GM19023 (cell line): ENCODE measurements at regions not wholly inside any gene's neighbourhood (a gene's known extent, or its start where the extent isn't known, plus 50 kb on each side); places are given as distances from the start of the nearest gene placed in this dataset.

Experiments used
- ATAC-seq: cut with Tn5 transposase; IDR thresholded peaks from one replicate; pipeline ENCODE4 v1.9.1; 2021; ENCODE audit warnings: mild to moderate bottlenecking, moderate library complexity; ENCODE audit not compliant: unreplicated experiment

GRCh38 chr13:83618966-83619365 is 263.3 kb downstream of the SLITRK1 start:
- no peak for ATAC-seq

GRCh38 chr13:83613524-83613923 is 268.8 kb downstream of the SLITRK1 start:
- ATAC-seq = no peak

DNA sequence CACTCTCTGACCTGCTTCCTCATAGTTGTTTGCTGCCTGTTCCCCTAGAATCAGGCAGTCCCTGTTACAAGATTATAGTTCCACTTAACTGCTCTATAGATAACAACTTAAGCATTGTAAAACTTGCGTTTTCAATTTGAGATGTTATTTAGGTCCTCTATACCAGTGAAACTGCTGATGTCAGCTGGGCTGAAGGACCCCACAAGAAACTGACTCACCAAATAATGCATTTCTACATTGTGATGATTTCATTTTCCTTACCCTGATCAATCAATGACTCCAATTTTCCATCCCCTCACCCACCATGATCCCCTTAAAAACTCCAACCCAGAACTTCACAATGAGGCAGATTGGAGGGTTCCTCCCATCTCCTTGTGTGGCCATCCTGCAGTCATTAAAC is 280.7 kb downstream of the SLITRK1 start:
- ATAC-seq = no peak

GRCh38 chr13:83592095-83592494 is 290.2 kb downstream of the SLITRK1 start:
- no peak for ATAC-seq

DNA sequence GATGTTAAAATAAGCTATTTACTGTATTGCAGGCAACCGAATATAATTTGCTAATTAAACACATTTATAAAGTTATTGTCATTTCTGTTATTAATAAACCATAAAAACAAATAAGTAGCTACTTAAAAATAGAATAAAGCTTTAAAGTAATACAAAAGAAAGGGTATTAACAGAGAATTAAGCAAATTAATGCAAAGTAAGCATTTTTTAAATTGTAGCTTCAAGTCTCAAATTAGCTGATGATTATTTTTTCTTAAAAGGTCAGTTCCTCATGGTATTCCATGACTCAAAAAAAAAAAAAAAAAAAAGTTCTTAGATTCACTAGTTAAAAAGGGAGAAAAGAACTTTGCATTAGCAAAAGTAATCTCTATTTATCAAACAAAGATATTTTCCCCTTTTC is 292.5 kb downstream of the SLITRK1 start:
- ATAC-seq = no peak

DNA sequence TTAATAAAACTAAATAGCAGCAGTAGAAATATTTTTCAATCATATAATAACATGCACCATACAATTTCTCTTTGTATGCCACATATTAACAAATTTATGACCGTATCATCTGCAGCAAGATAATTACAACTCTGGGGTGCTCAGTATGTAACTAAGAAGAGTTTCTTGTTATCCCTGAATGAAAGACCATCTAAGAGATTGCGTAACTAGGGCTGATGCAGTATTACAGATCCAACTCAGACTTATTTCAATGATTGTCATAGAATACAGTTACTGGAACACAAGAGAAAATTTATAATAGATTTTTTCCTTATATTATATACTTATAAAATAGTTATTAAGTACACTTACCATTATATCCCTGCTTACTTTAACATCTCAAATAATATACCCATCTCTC is 305.1 kb downstream of the SLITRK1 start:
- ATAC-seq = no peak

GRCh38 chr13:83568019-83568418 is 314.3 kb downstream of the SLITRK1 start:
- no peak for ATAC-seq

DNA sequence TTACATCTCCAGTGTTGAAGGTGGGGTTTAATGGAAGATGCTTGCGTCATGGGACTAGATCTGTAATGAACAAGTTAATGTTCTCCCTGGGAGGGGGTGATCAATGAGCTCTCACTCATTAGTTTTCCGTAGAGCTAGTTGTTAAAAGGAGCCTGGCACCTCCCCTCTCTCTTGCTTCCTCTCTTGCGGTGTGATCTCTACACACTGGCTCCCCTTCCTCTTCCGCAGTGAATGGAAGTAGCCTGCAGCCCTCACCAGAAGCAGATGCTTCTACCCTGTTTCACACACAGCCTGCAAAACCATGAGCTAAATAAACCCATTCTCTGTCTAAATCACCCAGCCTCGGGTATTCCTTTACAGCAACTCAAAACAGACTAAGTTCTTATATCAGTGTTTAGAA is 318.8 kb downstream of the SLITRK1 start:
- ATAC-seq = no peak

GRCh38 chr13:83557845-83558244 is 324.4 kb downstream of the SLITRK1 start:
- ATAC-seq = no peak

- no peak for ATAC-seq
Measured at GRCh38 chr13:83549671-83550070, 332.6 kb downstream of the SLITRK1 start.

- no peak for ATAC-seq
Measured at GRCh38 chr13:83547043-83547442, 335.2 kb downstream of the SLITRK1 start.

- ATAC-seq = no peak
Measured at GRCh38 chr13:83546476-83546875, 335.8 kb downstream of the SLITRK1 start.

- no peak for ATAC-seq
Measured at GRCh38 chr13:83538636-83539035, 343.6 kb downstream of the SLITRK1 start.

DNA sequence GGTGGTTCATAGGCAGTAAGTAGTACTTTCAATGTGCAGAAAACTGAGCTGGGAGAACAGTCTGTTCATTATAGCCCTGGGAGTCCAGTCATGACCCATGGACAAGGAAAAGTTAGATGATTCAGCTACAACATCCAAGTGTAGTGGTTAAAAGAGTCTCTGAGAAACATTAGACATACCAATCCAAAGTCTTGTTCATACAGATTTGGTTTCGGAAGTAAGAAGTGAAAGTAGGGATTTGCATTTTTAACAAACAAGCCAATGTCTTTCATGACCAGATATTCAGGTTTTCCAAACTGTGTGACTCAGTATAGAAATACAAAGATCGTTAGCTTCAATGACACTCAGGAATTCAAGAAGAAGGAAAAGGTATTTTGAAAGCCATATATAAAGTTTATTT is 345.3 kb downstream of the SLITRK1 start:
- ATAC-seq = no peak

DNA sequence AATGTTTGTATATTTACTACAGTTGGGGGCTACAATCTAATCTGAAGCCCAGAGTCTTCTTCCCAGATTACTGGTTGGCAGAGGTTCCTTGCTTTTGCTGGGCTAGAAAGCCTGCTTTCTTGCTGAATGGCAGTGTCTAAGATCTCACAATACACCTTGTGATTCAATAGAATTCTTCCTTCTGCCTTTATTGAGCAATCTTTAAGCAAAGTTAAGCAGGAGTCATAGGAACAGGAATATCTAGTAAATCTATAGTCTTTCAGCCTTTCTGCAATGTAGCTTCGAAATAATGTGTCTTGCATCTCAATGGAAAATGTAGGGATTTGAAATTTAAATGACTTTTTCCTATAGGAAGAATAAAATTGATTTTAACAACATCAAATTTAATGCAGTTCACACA is 346.1 kb downstream of the SLITRK1 start:
- no peak for ATAC-seq

DNA sequence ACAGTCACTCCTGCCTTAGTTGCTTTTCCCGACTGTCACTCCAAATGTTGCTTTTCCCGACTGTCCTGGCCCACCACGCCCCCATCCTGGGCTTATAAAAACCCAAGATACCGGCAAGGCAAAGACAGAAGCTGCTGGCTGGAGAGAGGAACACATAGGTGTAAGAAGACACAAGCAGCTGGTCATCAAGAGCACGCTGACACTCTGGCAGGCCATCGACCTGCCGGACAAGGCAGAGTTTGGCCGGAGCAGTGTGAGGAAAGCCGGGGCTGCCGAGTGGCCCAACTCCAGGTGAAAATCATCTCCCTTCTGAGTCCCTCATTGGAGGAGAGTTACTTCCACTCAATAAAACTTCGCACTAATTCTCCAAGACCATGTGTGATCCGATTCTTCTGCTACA is 349.5 kb downstream of the SLITRK1 start:
- ATAC-seq = no peak

DNA sequence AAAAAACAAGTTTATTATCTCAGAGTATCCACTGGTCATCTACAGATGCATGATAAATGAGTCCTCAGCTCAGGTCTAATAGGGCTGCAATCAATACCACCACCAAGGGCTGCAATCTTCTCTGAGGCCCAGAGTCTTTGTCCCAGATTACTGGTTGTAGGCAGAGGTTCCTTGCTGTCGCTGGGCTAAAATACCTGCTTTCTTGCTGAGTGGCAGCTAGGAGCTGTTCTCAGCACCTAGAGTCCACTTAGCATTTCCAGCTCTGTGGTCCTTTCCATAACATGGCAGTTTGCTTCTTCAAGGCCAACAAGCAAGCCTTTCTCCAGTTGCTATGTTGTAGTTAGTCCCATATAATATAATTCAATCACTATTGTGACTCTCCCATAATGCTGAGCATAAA is 351.3 kb downstream of the SLITRK1 start:
- ATAC-seq = no peak

- ATAC-seq = no peak
Measured at GRCh38 chr13:83516781-83517180, 365.5 kb downstream of the SLITRK1 start.

DNA sequence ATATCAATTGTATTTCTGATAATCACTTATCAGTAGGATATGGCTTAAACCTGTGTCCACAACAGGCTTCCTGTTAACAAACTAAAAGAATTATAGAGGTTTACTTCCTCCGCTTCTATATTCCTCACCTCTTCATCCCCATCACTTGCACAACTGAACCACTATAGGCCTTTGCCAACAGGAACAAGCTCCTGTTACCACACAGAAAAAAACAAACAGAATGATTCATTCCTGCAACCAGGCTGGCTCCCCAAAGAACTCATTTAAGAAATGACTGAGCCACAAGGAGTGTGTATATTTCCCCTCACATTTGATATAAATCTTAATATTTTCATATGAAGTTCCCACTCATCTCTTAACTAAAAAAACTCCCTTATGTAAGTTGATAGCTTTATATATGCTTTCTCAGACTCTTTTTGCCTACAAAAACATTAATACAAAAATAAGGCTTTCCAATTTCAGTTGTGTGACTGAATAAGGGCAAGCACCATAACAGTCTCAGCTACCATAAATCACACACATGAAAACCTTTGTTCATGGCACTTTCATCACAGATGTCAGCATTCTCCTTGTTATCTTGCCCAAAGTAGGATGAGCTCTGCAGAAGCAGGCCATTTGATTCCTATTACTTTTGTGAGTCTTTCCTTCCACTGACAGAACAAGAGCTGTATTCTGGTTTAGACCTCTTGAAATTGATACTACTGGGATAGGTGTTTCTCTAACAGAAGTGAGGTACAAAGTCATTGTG is 366.8 kb downstream of the SLITRK1 start:
- ATAC-seq = no peak

DNA sequence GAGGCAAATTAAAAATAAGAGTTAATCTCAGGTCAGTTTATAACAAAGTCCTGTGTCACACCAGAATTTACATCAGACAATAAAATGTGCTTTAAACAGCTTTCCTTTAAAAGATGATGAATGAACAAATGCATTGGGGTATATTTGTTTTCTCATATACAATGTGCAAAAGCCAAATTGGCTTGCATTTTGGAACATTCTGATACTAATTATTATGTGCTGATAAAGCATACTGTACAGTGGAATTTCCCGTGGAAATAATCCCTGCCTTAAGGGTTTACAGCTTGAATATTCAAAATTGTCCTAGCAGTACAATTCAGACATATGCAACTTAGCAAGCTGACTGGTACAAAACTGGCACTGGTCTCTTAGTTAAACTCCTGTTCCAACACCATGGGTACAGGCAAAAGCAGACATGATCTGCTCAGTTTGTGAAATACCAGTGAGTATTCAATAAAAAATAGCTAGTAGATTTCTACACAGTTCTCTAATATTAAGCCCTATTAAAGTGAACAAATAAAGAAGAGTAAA is 373.4 kb downstream of the SLITRK1 start:
- no peak for ATAC-seq

DNA sequence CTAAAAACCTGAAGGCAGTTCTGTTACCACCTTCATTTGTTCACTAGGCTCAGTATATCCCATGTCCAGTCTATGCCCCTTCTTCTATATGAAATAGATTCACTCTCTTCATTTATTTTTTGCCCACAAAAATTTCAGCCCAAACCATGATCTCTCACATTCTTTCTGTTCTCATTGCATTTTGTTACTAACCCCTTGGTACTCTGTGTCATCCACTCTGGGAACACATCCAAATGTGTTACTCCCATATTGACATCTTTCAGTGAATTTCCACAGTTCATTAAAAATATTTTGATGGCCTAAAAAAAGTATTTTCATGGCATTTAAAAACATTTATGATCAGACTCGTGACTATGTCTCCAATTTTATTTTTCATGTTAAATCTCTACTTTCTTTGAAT is 378.9 kb downstream of the SLITRK1 start:
- no peak for ATAC-seq

DNA sequence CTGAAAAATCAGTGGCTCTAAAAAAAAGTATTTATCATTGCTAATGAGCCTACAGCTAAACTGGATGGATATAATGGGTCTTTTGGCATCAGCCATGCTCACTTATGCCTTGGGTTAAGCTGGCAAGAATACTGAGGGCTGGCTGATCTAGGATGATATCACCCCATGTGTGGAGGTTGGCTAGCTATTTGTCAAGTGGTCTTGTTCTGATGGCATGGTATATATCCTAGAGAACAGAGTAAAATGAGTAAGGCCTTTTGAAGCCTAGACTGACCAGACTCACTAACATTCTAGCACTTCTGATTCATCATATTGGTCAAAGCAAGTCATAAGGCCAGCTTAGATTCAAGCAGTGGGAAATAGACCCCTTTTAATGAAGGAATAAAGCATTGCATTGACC is 383.0 kb downstream of the SLITRK1 start:
- no peak for ATAC-seq
